NCI-H526 (cell line): ENCODE measurements at regions not wholly inside any gene's neighbourhood (a gene's known extent, or its start where the extent isn't known, plus 50 kb on each side); places are given as distances from the start of the nearest gene placed in this dataset.
"Not testable (repeated sequence)": the region's sequence is repeated elsewhere in the genome, so short reads cannot be mapped to it uniquely, and the experiment has no call there.

Experiments used
- DNase-seq, 2 experiments: peaks; one replicate each; lab custom pipeline; 2025; lab: John Stamatoyannopoulos, UW

GRCh38 chr1:30125021-30125820 is 598.2 kb downstream of the MATN1 start:
- no peak for DNase-seq

GRCh38 chr1:30123896-30124295 is 599.5 kb downstream of the MATN1 start:
- DNase-seq = no peak

DNA sequence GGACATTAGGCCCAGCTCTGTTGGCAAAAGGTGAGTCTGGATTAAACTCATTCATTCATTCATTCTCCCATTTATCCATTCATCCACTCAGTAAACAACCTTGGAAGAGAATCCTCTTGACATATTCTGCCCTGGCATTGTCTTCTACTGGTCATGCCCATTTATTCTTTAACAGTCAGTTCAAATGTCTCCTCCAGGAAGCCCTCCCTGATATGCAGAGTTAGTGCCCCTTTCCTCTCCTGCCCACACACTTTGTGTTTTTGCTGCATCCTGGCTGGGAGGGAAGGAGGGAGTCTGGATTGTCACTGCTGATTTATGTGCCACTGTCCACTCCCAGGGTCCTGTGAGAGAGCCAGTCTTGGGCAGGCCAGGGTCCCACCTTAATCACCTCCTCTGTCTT is 600.3 kb downstream of the MATN1 start:
- no peak for DNase-seq

DNA sequence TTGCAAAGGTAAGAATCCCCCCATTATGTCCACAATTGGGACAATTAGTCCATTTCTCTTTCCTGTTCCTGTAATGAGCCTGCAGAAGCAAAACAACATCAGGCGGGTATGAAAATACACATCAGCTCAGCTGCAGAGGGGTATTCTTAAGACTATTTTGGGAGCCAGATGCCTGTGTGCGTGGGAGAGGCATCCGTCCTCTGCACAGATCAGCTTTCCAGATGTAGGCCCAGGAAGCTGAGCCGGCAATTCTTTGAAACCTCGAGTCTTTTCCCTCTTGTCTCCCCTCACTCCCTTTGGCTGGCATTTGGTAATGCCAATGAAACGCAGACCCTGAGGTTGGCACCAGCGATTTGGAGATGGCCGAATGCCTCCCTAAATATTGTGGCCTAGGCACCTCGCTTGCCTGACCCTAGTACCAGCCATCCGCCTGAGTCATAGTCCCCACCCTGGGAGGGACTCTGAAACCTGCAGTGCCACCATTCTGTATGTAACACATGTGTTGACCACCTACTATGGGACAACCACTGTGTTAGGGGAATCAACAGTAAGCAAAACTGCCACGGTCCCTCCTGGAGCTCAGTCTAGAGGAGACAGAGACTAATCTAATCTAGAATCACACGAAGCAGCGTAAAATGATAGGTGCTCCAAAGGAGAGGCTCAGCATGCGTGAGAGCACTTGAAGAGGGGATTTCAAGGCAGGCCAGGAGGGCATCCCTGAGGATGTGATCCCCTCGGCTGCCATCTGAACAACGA is 603.0 kb downstream of the MATN1 start:
- no peak for DNase-seq

DNA sequence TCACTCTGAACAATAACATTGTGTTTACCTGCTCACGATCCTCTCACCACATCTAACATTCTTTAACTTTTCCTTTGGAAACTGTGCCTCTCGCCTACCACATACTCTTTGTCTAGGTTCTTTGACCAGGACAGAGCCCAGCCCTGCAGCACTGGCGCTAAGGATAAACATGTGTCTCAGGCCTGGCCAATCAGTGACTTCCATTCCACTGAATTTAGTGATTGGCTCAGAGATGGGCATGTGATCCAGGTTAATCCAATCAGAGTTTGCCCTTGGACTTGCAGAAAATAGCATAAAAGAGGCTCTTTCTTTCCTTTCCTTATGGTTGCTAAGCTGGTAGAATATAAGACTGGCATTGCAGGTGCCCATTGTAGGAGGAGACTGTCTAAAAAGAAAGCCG is 605.7 kb downstream of the MATN1 start:
- no peak for DNase-seq

- DNase-seq = peak in 1 of 2 experiments; percentile 67
Observed at GRCh38 chr1:30111431-30111830, 612.0 kb downstream of the MATN1 start.

- no peak for DNase-seq
Observed at GRCh38 chr1:30110846-30111245, 612.5 kb downstream of the MATN1 start.

GRCh38 chr1:30109853-30110252 is 613.5 kb downstream of the MATN1 start:
- no peak for DNase-seq

DNA sequence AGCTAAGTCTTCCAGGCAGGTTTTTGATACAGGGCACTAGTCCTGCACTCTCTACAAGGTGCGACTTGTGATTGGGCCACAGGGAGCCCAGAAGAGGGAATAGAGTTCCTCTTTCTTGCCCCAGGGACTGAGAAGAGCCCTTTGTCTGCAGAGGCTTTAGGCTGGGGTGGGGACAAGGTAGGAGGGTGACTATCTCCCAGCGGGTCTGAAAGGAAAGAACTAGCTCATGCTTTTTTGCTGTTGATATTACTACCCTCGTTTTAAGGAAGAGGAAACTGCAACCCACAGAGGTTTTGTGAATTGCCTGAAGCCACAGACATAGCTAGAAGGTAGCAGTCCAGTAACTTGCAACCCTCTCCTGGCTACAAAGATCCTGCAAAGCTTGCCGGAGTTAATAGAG is 615.2 kb downstream of the MATN1 start:
- no peak for DNase-seq

GRCh38 chr1:30106125-30106524 is 617.3 kb downstream of the MATN1 start:
- peak; percentile 5 to 66 for DNase-seq

GRCh38 chr1:30104551-30104950 is 618.8 kb downstream of the MATN1 start:
- DNase-seq = no peak

- no peak for DNase-seq
Observed at GRCh38 chr1:30103708-30104411, 619.5 kb downstream of the MATN1 start.

- no peak for DNase-seq
Observed at GRCh38 chr1:30102605-30103004, 620.8 kb downstream of the MATN1 start.

DNA sequence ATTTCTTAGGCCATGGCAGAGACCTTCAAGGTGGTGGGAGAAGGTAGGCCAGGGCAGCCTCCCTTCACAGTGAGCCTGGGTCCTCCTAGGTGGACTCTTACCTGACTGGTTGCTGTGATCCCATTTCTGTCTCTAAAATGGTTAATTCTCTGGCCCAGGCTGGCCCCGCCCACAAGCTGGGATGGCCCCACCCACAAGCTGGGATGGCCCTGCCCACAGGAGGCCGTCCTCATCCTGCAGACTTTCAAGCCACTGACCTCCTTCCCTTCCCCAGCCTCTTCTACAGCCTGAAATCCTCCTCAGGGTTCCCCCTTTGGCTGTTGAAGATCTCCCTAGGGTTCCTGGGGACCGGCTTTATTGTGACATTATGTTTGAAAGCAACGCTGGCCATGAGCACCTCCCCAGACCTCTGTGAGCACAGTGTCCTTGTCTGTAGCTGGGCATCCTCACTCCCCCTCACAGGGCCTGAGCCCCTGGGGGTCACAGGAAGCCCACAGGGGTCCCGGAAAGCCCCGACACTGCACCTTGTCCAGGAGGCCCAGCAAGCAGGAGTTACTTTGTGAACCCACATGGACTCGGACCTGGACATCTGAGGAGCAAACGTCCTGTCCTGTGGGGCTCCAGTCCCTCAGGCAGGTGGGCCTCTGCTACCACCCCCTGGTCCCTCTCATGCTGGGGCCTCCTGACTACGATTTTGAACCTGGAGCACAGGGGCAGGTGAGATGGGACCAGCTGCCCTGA is 621.7 kb downstream of the MATN1 start:
- DNase-seq = peak in 1 of 2 experiments; percentile 9

DNA sequence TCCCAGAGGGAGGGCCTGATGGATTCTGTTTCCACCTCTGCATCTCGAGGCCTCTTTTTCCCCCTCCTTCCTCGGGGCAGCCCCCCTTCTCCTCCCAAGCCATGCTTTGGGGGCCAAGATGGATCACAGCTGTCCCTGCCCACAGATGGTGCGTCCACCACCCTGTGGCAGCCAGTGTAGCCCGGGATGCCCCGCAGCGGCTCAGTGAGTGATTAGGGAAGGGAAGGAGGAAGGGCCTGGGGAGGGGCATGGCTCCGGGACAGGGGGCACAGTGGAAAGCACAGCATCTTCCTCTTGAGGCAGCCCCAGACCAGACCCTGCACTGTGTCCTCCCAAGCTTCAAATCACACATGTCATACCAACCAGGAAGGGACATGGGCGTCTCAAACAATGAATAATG is 622.4 kb downstream of the MATN1 start:
- no peak for DNase-seq

- DNase-seq = no peak
Observed at GRCh38 chr1:30100524-30100862, 622.9 kb downstream of the MATN1 start.

GRCh38 chr1:30099587-30100523 is 623.5 kb downstream of the MATN1 start:
- DNase-seq = no peak

- not testable (repeated sequence) for DNase-seq
Observed at GRCh38 chr1:30097851-30098250, 625.5 kb downstream of the MATN1 start.

DNA sequence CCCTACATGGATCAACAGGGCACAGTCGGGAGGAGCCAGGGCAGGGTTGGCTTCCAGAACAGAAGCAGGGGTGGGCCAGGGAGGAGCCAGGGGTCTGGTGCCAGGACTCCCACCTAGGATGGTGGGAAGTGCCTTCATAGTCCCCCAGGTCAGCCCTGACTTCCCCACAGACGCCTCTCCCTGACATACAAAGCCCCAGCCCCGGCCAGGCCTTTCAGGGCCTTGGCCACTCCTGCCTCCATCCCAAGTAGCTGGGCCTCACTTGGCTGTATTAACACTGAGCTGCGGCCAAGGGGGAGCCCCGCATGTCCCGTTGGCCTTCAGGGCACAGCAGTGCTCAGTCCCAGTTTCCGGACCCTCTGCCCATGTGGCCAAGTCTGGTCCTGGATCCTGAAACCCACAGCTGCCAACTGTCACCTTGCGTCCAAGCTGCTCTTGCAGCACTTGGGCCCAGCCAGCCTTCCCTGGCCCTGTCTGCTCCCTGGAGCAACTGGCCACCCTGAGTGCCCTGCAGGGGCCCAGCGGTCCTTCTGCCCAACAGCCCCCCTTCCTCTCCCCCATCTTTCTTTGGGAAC is 627.8 kb downstream of the MATN1 start:
- no peak for DNase-seq

GRCh38 chr1:30095051-30095450 is 628.3 kb downstream of the MATN1 start:
- DNase-seq = no peak
